ENCODE measurements at regions not wholly inside any gene's neighbourhood (a gene's known extent, or its start where the extent isn't known, plus 50 kb on each side); places are given as distances from the start of the nearest gene placed in this dataset.

DNA sequence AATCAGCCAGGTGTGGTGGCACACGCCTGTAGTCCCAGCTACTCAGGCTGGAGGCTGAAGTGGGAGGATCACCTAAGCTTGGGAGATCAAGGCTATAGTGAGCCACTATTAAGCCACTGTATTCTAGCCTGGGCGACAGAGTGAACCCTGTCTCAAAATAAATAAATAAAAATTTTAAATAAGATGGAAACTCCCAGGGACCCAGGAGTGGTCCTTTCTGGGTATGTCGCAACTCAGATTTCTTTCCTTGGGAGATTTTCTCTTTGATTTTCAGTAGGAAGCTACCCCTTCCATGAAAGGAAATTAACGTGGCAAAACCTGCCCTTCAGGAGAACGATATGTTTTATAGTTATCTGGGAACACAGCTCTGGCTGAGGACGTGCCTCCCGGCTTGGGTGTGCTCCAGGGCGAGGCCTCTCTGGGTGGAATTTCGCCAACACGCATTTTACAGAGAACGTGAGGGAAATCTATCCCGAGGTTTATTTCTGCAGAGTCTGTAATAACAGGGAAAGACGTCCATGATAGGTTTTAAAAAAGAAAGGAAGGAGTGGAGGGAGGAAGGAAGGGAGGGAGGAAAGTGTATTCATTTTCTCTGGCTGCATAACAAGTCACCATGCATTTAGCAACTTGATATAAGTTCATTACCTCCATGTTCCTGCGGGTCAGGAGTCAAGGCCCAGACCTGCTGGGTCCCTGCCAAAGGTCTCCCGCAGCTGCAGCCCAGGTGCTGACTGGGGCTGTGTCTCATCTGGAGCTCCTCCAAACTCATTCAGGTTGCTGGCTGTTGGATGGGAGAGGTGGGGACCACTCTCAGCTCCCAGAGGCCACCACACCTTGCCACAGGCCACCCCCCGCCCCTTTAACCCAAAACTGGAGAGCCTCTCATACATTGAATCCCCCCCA, 80.6 kb upstream of the GSC start:
- CTCF ChIA-PET, result no interaction called here
- DNase-seq (ENCODE audit: low spot score) (no peak), ATAC-seq (no peak)
- Mint-ChIP-seq H3K27me3 (ENCODE audit: low read depth) (no peaks in the 10 kb centered on the region; the same call in 1 of the 2 replicates), H3K27ac (no peak overlapping the region), H3K4me1 (0 out of 2 replicates have a peak, but pooled peaks cover 6% of the 10 kb centered on the region), H3K4me3 (no peak overlapping the region), H3K36me3 (peaks cover 3% of the 10 kb centered on the region; the same call in 1 of the 2 replicates), H3K9me3 (peaks cover 20% of the 10 kb centered on the region)
- TF ChIP-seq NFYB (CRISPR knock-in tag; conservative IDR thresholded peaks at IDR 0.05; ENCODE audit: low read depth) (no peak), ZNF121 (CRISPR knock-in tag; IDR thresholded peaks at IDR 0.05) (no peak), FOXP1 (CRISPR knock-in tag; IDR thresholded peaks at IDR 0.05; ENCODE audit: borderline replicate concordance) (no peak), NFE2L1 (CRISPR knock-in tag; IDR thresholded peaks at IDR 0.05) (no peak), TCF7 (CRISPR knock-in tag; IDR thresholded peaks at IDR 0.05; ENCODE audit: low read depth) (no peak), ZNF423 (CRISPR knock-in tag; IDR thresholded peaks at IDR 0.05) (no peak)
- TF ChIP-seq, protein P1, sequence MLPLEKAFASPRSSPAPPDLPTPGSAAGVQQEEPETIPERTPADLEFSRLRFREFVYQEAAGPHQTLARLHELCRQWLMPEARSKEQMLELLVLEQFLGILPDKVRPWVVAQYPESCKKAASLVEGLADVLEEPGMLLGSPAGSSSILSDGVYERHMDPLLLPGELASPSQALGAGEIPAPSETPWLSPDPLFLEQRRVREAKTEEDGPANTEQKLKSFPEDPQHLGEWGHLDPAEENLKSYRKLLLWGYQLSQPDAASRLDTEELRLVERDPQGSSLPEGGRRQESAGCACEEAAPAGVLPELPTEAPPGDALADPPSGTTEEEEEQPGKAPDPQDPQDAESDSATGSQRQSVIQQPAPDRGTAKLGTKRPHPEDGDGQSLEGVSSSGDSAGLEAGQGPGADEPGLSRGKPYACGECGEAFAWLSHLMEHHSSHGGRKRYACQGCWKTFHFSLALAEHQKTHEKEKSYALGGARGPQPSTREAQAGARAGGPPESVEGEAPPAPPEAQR (CRISPR knock-in tag; IDR thresholded peaks at IDR 0.05), result no peak
- TF ChIP-seq, protein P2, sequence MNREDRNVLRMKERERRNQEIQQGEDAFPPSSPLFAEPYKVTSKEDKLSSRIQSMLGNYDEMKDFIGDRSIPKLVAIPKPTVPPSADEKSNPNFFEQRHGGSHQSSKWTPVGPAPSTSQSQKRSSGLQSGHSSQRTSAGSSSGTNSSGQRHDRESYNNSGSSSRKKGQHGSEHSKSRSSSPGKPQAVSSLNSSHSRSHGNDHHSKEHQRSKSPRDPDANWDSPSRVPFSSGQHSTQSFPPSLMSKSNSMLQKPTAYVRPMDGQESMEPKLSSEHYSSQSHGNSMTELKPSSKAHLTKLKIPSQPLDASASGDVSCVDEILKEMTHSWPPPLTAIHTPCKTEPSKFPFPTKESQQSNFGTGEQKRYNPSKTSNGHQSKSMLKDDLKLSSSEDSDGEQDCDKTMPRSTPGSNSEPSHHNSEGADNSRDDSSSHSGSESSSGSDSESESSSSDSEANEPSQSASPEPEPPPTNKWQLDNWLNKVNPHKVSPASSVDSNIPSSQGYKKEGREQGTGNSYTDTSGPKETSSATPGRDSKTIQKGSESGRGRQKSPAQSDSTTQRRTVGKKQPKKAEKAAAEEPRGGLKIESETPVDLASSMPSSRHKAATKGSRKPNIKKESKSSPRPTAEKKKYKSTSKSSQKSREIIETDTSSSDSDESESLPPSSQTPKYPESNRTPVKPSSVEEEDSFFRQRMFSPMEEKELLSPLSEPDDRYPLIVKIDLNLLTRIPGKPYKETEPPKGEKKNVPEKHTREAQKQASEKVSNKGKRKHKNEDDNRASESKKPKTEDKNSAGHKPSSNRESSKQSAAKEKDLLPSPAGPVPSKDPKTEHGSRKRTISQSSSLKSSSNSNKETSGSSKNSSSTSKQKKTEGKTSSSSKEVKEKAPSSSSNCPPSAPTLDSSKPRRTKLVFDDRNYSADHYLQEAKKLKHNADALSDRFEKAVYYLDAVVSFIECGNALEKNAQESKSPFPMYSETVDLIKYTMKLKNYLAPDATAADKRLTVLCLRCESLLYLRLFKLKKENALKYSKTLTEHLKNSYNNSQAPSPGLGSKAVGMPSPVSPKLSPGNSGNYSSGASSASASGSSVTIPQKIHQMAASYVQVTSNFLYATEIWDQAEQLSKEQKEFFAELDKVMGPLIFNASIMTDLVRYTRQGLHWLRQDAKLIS (CRISPR knock-in tag; IDR thresholded peaks at IDR 0.05; ENCODE audit: borderline replicate concordance), result no peak
- TF ChIP-seq, protein P3, sequence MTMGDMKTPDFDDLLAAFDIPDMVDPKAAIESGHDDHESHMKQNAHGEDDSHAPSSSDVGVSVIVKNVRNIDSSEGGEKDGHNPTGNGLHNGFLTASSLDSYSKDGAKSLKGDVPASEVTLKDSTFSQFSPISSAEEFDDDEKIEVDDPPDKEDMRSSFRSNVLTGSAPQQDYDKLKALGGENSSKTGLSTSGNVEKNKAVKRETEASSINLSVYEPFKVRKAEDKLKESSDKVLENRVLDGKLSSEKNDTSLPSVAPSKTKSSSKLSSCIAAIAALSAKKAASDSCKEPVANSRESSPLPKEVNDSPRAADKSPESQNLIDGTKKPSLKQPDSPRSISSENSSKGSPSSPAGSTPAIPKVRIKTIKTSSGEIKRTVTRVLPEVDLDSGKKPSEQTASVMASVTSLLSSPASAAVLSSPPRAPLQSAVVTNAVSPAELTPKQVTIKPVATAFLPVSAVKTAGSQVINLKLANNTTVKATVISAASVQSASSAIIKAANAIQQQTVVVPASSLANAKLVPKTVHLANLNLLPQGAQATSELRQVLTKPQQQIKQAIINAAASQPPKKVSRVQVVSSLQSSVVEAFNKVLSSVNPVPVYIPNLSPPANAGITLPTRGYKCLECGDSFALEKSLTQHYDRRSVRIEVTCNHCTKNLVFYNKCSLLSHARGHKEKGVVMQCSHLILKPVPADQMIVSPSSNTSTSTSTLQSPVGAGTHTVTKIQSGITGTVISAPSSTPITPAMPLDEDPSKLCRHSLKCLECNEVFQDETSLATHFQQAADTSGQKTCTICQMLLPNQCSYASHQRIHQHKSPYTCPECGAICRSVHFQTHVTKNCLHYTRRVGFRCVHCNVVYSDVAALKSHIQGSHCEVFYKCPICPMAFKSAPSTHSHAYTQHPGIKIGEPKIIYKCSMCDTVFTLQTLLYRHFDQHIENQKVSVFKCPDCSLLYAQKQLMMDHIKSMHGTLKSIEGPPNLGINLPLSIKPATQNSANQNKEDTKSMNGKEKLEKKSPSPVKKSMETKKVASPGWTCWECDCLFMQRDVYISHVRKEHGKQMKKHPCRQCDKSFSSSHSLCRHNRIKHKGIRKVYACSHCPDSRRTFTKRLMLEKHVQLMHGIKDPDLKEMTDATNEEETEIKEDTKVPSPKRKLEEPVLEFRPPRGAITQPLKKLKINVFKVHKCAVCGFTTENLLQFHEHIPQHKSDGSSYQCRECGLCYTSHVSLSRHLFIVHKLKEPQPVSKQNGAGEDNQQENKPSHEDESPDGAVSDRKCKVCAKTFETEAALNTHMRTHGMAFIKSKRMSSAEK (CRISPR knock-in tag; IDR thresholded peaks at IDR 0.05; ENCODE audit: borderline replicate concordance), result no peak
- TF ChIP-seq, protein P4, sequence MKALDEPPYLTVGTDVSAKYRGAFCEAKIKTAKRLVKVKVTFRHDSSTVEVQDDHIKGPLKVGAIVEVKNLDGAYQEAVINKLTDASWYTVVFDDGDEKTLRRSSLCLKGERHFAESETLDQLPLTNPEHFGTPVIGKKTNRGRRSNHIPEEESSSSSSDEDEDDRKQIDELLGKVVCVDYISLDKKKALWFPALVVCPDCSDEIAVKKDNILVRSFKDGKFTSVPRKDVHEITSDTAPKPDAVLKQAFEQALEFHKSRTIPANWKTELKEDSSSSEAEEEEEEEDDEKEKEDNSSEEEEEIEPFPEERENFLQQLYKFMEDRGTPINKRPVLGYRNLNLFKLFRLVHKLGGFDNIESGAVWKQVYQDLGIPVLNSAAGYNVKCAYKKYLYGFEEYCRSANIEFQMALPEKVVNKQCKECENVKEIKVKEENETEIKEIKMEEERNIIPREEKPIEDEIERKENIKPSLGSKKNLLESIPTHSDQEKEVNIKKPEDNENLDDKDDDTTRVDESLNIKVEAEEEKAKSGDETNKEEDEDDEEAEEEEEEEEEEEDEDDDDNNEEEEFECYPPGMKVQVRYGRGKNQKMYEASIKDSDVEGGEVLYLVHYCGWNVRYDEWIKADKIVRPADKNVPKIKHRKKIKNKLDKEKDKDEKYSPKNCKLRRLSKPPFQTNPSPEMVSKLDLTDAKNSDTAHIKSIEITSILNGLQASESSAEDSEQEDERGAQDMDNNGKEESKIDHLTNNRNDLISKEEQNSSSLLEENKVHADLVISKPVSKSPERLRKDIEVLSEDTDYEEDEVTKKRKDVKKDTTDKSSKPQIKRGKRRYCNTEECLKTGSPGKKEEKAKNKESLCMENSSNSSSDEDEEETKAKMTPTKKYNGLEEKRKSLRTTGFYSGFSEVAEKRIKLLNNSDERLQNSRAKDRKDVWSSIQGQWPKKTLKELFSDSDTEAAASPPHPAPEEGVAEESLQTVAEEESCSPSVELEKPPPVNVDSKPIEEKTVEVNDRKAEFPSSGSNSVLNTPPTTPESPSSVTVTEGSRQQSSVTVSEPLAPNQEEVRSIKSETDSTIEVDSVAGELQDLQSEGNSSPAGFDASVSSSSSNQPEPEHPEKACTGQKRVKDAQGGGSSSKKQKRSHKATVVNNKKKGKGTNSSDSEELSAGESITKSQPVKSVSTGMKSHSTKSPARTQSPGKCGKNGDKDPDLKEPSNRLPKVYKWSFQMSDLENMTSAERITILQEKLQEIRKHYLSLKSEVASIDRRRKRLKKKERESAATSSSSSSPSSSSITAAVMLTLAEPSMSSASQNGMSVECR (CRISPR knock-in tag; IDR thresholded peaks at IDR 0.05; ENCODE audit: borderline replicate concordance), result no peak
- TF ChIP-seq, protein P5, sequence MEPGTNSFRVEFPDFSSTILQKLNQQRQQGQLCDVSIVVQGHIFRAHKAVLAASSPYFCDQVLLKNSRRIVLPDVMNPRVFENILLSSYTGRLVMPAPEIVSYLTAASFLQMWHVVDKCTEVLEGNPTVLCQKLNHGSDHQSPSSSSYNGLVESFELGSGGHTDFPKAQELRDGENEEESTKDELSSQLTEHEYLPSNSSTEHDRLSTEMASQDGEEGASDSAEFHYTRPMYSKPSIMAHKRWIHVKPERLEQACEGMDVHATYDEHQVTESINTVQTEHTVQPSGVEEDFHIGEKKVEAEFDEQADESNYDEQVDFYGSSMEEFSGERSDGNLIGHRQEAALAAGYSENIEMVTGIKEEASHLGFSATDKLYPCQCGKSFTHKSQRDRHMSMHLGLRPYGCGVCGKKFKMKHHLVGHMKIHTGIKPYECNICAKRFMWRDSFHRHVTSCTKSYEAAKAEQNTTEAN (CRISPR knock-in tag; IDR thresholded peaks at IDR 0.05), result no peak
- TF ChIP-seq, protein P6, sequence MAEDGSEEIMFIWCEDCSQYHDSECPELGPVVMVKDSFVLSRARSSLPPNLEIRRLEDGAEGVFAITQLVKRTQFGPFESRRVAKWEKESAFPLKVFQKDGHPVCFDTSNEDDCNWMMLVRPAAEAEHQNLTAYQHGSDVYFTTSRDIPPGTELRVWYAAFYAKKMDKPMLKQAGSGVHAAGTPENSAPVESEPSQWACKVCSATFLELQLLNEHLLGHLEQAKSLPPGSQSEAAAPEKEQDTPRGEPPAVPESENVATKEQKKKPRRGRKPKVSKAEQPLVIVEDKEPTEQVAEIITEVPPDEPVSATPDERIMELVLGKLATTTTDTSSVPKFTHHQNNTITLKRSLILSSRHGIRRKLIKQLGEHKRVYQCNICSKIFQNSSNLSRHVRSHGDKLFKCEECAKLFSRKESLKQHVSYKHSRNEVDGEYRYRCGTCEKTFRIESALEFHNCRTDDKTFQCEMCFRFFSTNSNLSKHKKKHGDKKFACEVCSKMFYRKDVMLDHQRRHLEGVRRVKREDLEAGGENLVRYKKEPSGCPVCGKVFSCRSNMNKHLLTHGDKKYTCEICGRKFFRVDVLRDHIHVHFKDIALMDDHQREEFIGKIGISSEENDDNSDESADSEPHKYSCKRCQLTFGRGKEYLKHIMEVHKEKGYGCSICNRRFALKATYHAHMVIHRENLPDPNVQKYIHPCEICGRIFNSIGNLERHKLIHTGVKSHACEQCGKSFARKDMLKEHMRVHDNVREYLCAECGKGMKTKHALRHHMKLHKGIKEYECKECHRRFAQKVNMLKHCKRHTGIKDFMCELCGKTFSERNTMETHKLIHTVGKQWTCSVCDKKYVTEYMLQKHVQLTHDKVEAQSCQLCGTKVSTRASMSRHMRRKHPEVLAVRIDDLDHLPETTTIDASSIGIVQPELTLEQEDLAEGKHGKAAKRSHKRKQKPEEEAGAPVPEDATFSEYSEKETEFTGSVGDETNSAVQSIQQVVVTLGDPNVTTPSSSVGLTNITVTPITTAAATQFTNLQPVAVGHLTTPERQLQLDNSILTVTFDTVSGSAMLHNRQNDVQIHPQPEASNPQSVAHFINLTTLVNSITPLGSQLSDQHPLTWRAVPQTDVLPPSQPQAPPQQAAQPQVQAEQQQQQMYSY (CRISPR knock-in tag; IDR thresholded peaks at IDR 0.05), result no peak
- POLR2A ChIA-PET, result no interaction called here

Data from WTC11 (cell line).